Liver (tissue), 3 donors: ENCODE measurements at regions not wholly inside any gene's neighbourhood (a gene's known extent, or its start where the extent isn't known, plus 50 kb on each side); places are given as distances from the start of the nearest gene placed in this dataset.

ENCODE experiments used
- EGR1 ChIP-seq, 2 donors: IDR thresholded peaks; 2 replicates each; pipeline ENCODE4 v1.6.1; 2016 to 2018; ENCODE audit warnings: antibody characterized with exemption in 2 of 2, low read depth in 2 of 2
- GABPA ChIP-seq, 2 donors: IDR thresholded peaks in 1 of 2; conservative IDR thresholded peaks in 1 of 2; 2 replicates each; pipeline ENCODE4 v1.6.1; 2016; ENCODE audit warnings: antibody characterized with exemption in 2 of 2, mild to moderate bottlenecking in 1 of 2, moderate library complexity in 1 of 2
- JUND ChIP-seq, 2 donors: IDR thresholded peaks; 2 replicates each; pipeline ENCODE4 v1.6.1; 2016; ENCODE audit warnings: antibody characterized with exemption in 2 of 2
- RAD21 ChIP-seq, 2 donors: IDR thresholded peaks; 2 replicates each; pipeline ENCODE4 v1.6.1; 2016; ENCODE audit warnings: antibody characterized with exemption in 2 of 2, mild to moderate bottlenecking in 2 of 2
- SP1 ChIP-seq: IDR thresholded peaks from 2 replicates; pipeline ENCODE4 v1.6.1; 2018; ENCODE audit warnings: antibody characterized with exemption, mild to moderate bottlenecking
- YY1 ChIP-seq: IDR thresholded peaks from 2 replicates; pipeline ENCODE4 v1.6.1; 2016; ENCODE audit warnings: antibody characterized with exemption, mild to moderate bottlenecking
- TF ChIP-seq, protein P1 (sequence below): IDR thresholded peaks from 2 replicates; pipeline ENCODE4 v1.6.1; 2016; ENCODE audit warnings: antibody characterized with exemption, mild to moderate bottlenecking
- TF ChIP-seq, protein P2 (sequence below): fragments of 150-350 bp; IDR thresholded peaks from 2 replicates; pipeline ENCODE4 v1.5.1; 2017; ENCODE audit warnings: improper control_type of control experiment, low read depth, low read length; ENCODE audit not compliant: missing input control
- TF ChIP-seq, protein P3 (sequence below): IDR thresholded peaks from 2 replicates; pipeline ENCODE4 v1.6.1; 2016; ENCODE audit warnings: antibody characterized with exemption
- TF ChIP-seq, protein P4 (sequence below): IDR thresholded peaks from 2 replicates; pipeline ENCODE4 v1.6.1; 2016; ENCODE audit warnings: antibody characterized with exemption
- donor health status: healthy.
- donor health status: healthy.

GRCh38 chr6:97653076-97653475 lies 370.1 kb upstream of the MMS22L start:
- TF ChIP-seq, protein P1, sequence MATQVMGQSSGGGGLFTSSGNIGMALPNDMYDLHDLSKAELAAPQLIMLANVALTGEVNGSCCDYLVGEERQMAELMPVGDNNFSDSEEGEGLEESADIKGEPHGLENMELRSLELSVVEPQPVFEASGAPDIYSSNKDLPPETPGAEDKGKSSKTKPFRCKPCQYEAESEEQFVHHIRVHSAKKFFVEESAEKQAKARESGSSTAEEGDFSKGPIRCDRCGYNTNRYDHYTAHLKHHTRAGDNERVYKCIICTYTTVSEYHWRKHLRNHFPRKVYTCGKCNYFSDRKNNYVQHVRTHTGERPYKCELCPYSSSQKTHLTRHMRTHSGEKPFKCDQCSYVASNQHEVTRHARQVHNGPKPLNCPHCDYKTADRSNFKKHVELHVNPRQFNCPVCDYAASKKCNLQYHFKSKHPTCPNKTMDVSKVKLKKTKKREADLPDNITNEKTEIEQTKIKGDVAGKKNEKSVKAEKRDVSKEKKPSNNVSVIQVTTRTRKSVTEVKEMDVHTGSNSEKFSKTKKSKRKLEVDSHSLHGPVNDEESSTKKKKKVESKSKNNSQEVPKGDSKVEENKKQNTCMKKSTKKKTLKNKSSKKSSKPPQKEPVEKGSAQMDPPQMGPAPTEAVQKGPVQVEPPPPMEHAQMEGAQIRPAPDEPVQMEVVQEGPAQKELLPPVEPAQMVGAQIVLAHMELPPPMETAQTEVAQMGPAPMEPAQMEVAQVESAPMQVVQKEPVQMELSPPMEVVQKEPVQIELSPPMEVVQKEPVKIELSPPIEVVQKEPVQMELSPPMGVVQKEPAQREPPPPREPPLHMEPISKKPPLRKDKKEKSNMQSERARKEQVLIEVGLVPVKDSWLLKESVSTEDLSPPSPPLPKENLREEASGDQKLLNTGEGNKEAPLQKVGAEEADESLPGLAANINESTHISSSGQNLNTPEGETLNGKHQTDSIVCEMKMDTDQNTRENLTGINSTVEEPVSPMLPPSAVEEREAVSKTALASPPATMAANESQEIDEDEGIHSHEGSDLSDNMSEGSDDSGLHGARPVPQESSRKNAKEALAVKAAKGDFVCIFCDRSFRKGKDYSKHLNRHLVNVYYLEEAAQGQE: no peak
- TF ChIP-seq, protein P2, sequence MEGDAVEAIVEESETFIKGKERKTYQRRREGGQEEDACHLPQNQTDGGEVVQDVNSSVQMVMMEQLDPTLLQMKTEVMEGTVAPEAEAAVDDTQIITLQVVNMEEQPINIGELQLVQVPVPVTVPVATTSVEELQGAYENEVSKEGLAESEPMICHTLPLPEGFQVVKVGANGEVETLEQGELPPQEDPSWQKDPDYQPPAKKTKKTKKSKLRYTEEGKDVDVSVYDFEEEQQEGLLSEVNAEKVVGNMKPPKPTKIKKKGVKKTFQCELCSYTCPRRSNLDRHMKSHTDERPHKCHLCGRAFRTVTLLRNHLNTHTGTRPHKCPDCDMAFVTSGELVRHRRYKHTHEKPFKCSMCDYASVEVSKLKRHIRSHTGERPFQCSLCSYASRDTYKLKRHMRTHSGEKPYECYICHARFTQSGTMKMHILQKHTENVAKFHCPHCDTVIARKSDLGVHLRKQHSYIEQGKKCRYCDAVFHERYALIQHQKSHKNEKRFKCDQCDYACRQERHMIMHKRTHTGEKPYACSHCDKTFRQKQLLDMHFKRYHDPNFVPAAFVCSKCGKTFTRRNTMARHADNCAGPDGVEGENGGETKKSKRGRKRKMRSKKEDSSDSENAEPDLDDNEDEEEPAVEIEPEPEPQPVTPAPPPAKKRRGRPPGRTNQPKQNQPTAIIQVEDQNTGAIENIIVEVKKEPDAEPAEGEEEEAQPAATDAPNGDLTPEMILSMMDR: no peak
- TF ChIP-seq SP1 (no peak), RAD21 (IDR thresholded peaks at IDR 0.05) (no peak), EGR1 (IDR thresholded peaks at IDR 0.05; ENCODE audit: low read depth in 2 of 2) (no peak), GABPA (IDR thresholded peaks at IDR 0.05 in 1 of 2, conservative IDR thresholded peaks at IDR 0.05 in 1 of 2) (no peak), JUND (IDR thresholded peaks at IDR 0.05) (no peak), YY1 (no peak)
- TF ChIP-seq, protein P3, sequence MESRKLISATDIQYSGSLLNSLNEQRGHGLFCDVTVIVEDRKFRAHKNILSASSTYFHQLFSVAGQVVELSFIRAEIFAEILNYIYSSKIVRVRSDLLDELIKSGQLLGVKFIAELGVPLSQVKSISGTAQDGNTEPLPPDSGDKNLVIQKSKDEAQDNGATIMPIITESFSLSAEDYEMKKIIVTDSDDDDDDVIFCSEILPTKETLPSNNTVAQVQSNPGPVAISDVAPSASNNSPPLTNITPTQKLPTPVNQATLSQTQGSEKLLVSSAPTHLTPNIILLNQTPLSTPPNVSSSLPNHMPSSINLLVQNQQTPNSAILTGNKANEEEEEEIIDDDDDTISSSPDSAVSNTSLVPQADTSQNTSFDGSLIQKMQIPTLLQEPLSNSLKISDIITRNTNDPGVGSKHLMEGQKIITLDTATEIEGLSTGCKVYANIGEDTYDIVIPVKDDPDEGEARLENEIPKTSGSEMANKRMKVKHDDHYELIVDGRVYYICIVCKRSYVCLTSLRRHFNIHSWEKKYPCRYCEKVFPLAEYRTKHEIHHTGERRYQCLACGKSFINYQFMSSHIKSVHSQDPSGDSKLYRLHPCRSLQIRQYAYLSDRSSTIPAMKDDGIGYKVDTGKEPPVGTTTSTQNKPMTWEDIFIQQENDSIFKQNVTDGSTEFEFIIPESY: no peak
- TF ChIP-seq, protein P4, sequence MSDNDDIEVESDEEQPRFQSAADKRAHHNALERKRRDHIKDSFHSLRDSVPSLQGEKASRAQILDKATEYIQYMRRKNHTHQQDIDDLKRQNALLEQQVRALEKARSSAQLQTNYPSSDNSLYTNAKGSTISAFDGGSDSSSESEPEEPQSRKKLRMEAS: no peak
